Breast epithelium (tissue), 4 donors: ENCODE measurements at regions not wholly inside any gene's neighbourhood (a gene's known extent, or its start where the extent isn't known, plus 50 kb on each side); places are given as distances from the start of the nearest gene placed in this dataset.

Source experiments
- DNase-seq, 2 donors: peaks; one replicate each; pipeline ENCODE4 v3.0.0-alpha.2; 2019; ENCODE audit warnings: low spot score in 2 of 2
- H3K27ac ChIP-seq, 2 donors: fragments of 200-600 bp; sonication (generic) in 1 of 2; one replicate each; pipeline ENCODE4 v1.5.1; 2016 to 2019; ENCODE audit warnings: mild to moderate bottlenecking in 1 of 2
- H3K27me3 ChIP-seq, 2 donors: fragments of 200-600 bp; sonication (generic) in 1 of 2; one replicate each; pipeline versions ENCODE4 v1.5.1 to v1.6.0; 2017 to 2019; ENCODE audit warnings: control low read depth in 1 of 2, mild to moderate bottlenecking in 1 of 2
- H3K36me3 ChIP-seq: fragments of 200-600 bp; one replicate; pipeline ENCODE4 v1.5.1; 2019
- H3K4me1 ChIP-seq, 2 donors: fragments of 200-600 bp; sonication (generic); one replicate each; pipeline ENCODE4 v1.5.1; 2016 to 2019; ENCODE audit warnings: control low read depth in 1 of 2
- H3K4me3 ChIP-seq, 3 donors: fragments of 200-600 bp; sonication (generic); 1 replicate in 2 of 3; 2 replicates in 1 of 3; pipeline ENCODE4 v1.5.1; 2016 to 2019; ENCODE audit warnings: mild to moderate bottlenecking in 3 of 3, moderate library complexity in 2 of 3
- H3K9me3 ChIP-seq, 2 donors: fragments of 200-600 bp; sonication (generic) in 1 of 2; one replicate each; pipeline ENCODE4 v1.5.1; 2016 to 2019; ENCODE audit warnings: control low read depth in 1 of 2
- POLR2A ChIP-seq: fragments of 450-650 bp; IDR thresholded peaks from one replicate; pipeline ENCODE4 v1.6.1; 2016; ENCODE audit warnings: antibody characterized with exemption, mild to moderate bottlenecking, moderate library complexity
- POLR2AphosphoS5 ChIP-seq, 3 donors: sonication (generic); formaldehyde crosslinking; IDR thresholded peaks; one replicate each; pipeline ENCODE4 v1.6.1; 2017; ENCODE audit warnings: antibody characterized with exemption in 3 of 3
- intact Hi-C: fragments of 100-400 bp; cut with DNase I; formaldehyde crosslinking; loops from one replicate; pipeline ENCODE4 v1.15.1; 2023; ENCODE audit warnings: low total_unique reads
- TF ChIP-seq, protein P1 (sequence below), 3 donors: fragments of 450-650 bp; IDR thresholded peaks; one replicate each; pipeline ENCODE4 v1.5.1; 2016 to 2017; ENCODE audit warnings: antibody characterized with exemption in 3 of 3, mild to moderate bottlenecking in 3 of 3, moderate library complexity in 3 of 3

DNA sequence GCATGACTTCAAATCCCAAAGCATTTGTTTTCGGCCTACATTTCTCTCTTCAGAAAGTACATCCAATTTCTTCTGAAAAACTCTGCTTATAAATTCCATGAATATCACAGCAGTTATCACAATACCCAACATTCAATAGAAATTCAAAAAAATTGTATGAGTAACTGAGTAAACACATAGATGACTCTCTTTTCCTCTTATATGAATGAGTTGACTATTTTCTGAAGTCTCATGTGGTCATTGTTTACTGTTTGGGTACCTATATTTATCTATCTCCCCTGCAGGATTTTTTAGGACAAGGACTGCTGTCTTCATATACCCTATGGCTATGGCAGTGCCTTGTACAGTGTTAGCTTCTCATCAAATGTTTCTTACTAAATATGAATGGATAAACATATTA is 157.1 kb downstream of the HTR1A start:
- Histone ChIP-seq H3K27me3 (no peaks in the 10 kb centered on the region), H3K4me3 (no peak overlapping the region), H3K36me3 (no peaks in the 10 kb centered on the region), H3K4me1 (no peaks in the 10 kb centered on the region), H3K27ac (no peak overlapping the region), H3K9me3 (no peaks in the 10 kb centered on the region)
- DNase-seq: no peak
- intact Hi-C loops: no loop called here
- TF ChIP-seq, protein P1, sequence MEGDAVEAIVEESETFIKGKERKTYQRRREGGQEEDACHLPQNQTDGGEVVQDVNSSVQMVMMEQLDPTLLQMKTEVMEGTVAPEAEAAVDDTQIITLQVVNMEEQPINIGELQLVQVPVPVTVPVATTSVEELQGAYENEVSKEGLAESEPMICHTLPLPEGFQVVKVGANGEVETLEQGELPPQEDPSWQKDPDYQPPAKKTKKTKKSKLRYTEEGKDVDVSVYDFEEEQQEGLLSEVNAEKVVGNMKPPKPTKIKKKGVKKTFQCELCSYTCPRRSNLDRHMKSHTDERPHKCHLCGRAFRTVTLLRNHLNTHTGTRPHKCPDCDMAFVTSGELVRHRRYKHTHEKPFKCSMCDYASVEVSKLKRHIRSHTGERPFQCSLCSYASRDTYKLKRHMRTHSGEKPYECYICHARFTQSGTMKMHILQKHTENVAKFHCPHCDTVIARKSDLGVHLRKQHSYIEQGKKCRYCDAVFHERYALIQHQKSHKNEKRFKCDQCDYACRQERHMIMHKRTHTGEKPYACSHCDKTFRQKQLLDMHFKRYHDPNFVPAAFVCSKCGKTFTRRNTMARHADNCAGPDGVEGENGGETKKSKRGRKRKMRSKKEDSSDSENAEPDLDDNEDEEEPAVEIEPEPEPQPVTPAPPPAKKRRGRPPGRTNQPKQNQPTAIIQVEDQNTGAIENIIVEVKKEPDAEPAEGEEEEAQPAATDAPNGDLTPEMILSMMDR (IDR thresholded peaks at IDR 0.05): no peak
- no peak for TF ChIP-seq POLR2AphosphoS5 (IDR thresholded peaks at IDR 0.05)
- TF ChIP-seq POLR2A: no peak

DNA sequence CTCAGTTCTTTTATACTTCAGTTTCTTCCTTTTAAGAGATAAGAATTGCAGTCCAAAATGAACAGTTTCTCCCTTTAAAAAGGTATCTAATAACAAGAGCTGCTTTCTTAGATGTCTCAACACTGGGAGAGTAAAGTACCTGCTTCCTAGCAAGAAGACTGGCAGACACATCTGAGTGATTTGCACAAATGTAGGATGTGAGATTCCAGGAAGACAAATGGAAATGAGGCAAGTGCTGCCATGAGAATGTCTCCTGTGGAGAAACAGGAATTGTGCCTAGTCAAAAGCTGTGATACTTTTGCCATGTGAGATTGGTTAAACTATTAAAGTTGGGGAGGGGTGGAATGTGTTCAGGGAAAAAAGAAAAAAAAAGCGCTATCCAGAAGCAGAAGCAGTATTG is 159.1 kb downstream of the HTR1A start:
- Histone ChIP-seq H3K9me3 (no peaks in the 10 kb centered on the region), H3K4me1 (no peaks in the 10 kb centered on the region), H3K36me3 (no peaks in the 10 kb centered on the region), H3K27ac (no peak overlapping the region), H3K4me3 (no peak overlapping the region), H3K27me3 (no peaks in the 10 kb centered on the region)
- TF ChIP-seq, protein P1 (IDR thresholded peaks at IDR 0.05): no peak
- TF ChIP-seq POLR2AphosphoS5 (IDR thresholded peaks at IDR 0.05) (no peak), POLR2A (no peak)
- DNase-seq: no peak
- intact Hi-C loops: no loop called here

DNA sequence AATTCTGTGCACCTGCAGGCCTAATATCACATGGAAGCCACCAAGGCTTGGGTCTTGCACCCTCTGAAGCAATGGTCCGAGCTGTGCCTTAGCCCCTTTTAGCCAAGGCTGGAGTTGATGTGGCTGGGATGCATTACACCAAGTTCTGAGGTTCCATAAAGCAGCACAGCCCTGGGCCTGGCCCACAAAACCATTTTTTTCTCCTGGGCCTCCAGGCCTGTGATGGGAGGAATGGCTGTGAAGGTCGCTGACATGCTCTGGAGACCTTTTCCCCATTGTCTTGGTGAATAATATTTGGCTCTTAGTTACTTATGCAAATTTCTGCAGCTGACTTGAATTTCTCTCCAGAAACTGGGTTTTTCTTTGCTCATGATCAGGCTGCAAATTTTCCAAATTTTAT is 167.3 kb downstream of the HTR1A start:
- no peaks in the 10 kb centered on the region for H3K4me1 ChIP-seq
- TF ChIP-seq, protein P1 (IDR thresholded peaks at IDR 0.05): no peak
- TF ChIP-seq POLR2A: no peak
- TF ChIP-seq POLR2AphosphoS5 (IDR thresholded peaks at IDR 0.05): no peak
- H3K27ac ChIP-seq: no peak overlapping the region
- intact Hi-C loops: loop anchor here (5.0 kb wide), 1 partner anchor 1048 kb away; no protein-coding TSS in a partner anchor
- no peak overlapping the region for H3K4me3 ChIP-seq
- DNase-seq: no peak
- no peaks in the 10 kb centered on the region for H3K36me3 ChIP-seq
- no peaks in the 10 kb centered on the region for H3K27me3 ChIP-seq
- peaks cover 5 to 26% of the 10 kb centered on the region in 2 donors for H3K9me3 ChIP-seq

DNA sequence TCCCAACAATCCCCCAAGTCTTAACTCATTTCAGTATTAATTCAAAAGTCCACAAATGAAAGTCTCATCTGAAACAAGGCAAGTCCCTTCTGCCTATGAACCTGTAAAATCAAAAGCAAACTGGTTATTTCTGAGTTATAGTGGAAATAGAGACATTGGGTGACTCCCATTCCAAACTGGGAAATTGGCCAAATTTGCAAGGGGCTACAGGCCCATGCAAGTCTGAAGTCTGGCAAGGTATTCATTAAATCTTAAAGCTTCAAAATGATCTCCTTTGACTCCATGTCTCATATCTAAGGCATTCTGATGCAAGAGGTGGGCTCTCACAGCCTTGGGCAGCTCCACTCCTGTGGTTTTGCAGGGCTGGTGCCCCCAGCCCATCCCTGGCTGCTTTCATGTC is 167.9 kb downstream of the HTR1A start:
- no peak overlapping the region for H3K27ac ChIP-seq
- no peaks in the 10 kb centered on the region for H3K36me3 ChIP-seq
- no peak overlapping the region for H3K4me3 ChIP-seq
- TF ChIP-seq, protein P1 (IDR thresholded peaks at IDR 0.05): no peak
- TF ChIP-seq POLR2A (no peak), POLR2AphosphoS5 (IDR thresholded peaks at IDR 0.05) (no peak)
- no peaks in the 10 kb centered on the region for H3K27me3 ChIP-seq
- DNase-seq: no peak
- intact Hi-C loops: loop anchor here (5.0 kb wide), 1 partner anchor 1047 kb away; no protein-coding TSS in a partner anchor
- no peaks in the 10 kb centered on the region for H3K4me1 ChIP-seq
- H3K9me3 ChIP-seq: peaks cover 5 to 26% of the 10 kb centered on the region in 2 donors

DNA sequence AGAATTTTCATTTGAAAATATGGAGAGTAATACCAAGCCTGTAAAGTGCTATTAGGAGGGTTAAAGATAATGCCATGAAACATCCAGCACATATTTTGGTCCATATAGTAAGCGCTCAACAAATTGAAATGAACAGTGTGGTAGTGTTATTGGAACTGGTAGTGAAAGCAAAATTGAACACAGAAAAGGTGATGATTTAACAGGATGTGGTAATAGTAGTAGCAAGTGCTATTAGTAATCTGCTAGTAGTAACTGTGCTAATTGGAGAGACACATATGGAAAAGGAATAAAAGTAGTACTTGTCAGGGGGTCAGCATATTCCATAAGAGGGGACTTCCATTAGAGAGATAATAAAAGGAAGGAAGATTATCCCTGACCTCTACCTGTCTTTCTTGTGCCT is 187.3 kb downstream of the HTR1A start:
- Histone ChIP-seq H3K27me3 (no peaks in the 10 kb centered on the region), H3K9me3 (no peaks in the 10 kb centered on the region), H3K36me3 (no peaks in the 10 kb centered on the region), H3K4me1 (no peaks in the 10 kb centered on the region), H3K4me3 (no peak overlapping the region), H3K27ac (no peak overlapping the region)
- DNase-seq: no peak
- intact Hi-C loops: no loop called here
- TF ChIP-seq, protein P1 (IDR thresholded peaks at IDR 0.05): no peak
- TF ChIP-seq POLR2A (no peak), POLR2AphosphoS5 (IDR thresholded peaks at IDR 0.05) (no peak)
